ENCODE measurements at regions not wholly inside any gene's neighbourhood (a gene's known extent, or its start where the extent isn't known, plus 50 kb on each side); places are given as distances from the start of the nearest gene placed in this dataset.

DNA sequence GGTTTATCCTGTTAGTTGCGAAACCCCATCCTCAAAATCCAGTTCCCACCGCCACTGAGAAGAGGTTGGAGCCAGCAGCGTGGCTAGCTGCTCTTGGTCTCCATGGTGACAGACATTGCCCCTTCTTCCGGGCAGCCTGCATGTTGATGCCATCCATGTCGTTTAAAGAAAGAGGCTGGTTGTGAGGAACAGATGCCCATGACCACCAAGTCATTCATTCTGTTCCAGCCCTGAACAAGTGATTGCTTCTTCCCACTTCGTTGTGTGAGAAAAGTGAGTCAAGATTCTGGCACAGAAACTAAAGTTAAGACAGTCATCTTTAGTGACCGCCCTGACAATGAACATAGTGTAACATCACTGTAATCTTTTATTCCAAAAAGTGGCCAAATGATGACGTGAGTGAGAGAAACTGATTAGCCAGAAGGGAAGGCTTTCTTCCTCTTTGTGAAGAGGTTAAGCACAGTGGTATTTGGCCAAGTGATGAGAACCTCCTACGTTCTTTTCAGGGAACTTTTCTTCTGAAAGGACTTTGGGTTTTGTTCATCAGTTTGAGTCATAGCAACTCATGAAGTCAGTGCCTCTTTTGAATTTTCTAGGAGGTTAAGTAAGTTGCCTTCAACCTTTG, 272.5 kb downstream of the GALR1 start:
- TF ChIP-seq, protein P1, sequence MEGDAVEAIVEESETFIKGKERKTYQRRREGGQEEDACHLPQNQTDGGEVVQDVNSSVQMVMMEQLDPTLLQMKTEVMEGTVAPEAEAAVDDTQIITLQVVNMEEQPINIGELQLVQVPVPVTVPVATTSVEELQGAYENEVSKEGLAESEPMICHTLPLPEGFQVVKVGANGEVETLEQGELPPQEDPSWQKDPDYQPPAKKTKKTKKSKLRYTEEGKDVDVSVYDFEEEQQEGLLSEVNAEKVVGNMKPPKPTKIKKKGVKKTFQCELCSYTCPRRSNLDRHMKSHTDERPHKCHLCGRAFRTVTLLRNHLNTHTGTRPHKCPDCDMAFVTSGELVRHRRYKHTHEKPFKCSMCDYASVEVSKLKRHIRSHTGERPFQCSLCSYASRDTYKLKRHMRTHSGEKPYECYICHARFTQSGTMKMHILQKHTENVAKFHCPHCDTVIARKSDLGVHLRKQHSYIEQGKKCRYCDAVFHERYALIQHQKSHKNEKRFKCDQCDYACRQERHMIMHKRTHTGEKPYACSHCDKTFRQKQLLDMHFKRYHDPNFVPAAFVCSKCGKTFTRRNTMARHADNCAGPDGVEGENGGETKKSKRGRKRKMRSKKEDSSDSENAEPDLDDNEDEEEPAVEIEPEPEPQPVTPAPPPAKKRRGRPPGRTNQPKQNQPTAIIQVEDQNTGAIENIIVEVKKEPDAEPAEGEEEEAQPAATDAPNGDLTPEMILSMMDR (IDR thresholded peaks at IDR 0.05; ENCODE audit: low read depth, low read length), result no peak
- Histone ChIP-seq H3K36me3 (no peaks in the 10 kb centered on the region), H3K4me1 (no peaks in the 10 kb centered on the region), H3K27me3 (no peaks in the 10 kb centered on the region), H3K9me3 (no peaks in the 10 kb centered on the region), H3K4me3 (ENCODE audit: low read depth, low read length) (no peak overlapping the region)
- no peak for DNase-seq

DNA sequence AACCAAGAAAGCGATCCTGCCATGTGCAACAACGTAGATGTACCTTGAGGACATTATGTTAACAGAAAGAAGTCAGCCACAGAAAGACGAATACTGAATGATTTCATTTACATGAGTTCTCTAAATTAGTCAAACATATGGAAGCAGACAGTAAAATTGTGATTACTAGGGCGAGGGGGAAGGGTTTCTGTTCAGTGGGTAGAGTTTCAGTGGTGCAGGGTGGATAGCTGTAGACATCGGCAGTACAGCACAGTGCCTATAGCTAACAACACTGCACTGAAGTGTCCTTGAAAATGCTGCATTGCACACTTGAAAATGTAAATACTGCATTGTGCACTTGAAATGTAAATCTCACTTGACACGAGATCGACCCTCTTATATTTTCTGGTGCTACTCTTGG, 275.3 kb downstream of the GALR1 start:
- Histone ChIP-seq H3K4me1 (peaks cover 1% of the 10 kb centered on the region), H3K9me3 (no peaks in the 10 kb centered on the region), H3K27me3 (no peaks in the 10 kb centered on the region), H3K4me3 (ENCODE audit: low read depth, low read length) (no peak overlapping the region), H3K36me3 (no peaks in the 10 kb centered on the region)
- TF ChIP-seq, protein P1 (IDR thresholded peaks at IDR 0.05; ENCODE audit: low read depth, low read length), result no peak
- no peak for DNase-seq

DNA sequence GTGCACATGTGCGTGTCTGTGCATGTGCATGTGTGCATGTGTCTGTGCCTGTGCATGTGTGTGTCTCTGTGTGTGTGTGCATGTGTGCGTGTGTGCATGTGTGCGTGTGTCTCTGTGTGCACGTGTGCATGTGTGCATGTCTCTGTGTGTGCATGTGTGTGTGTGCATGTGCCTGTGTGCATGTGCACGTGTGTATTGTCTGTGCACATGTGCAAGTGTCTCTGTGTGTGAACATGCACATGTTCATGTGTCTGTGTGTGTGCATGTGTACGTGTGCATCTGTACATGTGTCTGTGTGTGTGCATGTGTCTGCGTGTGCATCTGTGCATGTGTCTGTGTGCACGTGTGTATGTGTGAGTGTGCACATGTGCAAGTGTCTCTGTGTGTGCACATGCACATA, 277.3 kb downstream of the GALR1 start:
- peaks cover 5% of the 10 kb centered on the region for H3K4me1 ChIP-seq
- TF ChIP-seq, protein P1 (IDR thresholded peaks at IDR 0.05; ENCODE audit: low read depth, low read length), result no peak
- no peak for DNase-seq
- no peaks in the 10 kb centered on the region for H3K9me3 ChIP-seq
- H3K4me3 ChIP-seq (ENCODE audit: low read depth, low read length), result no peak overlapping the region
- H3K36me3 ChIP-seq, result no peaks in the 10 kb centered on the region
- H3K27me3 ChIP-seq, result no peaks in the 10 kb centered on the region

DNA sequence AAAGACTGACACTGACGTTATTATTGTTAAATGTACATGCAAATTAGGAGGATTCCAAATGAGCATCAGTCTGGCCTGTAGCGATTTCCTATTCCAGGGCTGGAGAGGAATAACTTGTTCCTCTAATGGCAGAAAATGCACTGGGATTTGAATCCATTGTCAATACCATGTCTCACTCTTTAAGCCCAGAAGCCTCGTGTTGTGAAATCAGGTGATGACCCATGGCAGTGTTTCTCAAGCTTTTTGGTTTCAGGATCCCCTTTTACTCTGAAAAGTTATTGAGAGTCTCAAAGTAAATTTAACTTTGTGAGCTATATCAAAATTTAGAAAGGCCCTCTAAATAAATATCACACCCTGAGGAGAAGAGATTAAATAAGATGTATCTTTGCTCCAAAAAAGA, 279.2 kb downstream of the GALR1 start:
- DNase-seq, result no peak

DNA sequence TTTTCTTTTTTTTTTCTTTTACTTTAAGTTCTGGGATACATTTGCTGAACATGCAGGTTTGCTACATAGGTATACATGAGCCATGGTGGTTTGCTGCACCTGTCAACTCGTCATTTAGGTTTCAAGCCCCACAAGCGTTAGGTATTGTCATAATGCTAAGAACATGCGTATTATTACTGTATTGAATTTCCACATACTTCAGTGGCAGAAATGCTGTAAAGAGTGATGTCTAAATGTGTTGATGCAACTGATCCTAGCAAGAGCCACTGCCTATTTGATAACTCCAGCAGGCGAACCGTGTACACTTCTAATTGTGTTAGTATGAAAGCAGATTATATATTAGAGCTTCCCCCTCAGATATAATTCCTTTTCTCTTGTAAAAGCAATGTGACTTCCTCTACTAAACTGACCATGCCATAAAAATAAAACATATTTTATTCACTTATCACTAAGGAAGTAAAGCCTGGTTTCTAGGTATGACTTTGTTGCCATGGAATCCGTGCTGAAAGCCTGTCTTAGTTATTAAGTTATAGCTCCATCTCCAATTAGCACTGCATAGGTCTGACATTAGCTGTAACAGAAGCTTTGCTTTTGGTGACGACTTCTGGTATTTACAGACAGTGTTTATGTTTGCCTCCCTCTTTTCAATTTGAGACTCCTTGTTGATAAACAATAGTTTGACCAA, 280.0 kb downstream of the GALR1 start:
- H3K27me3 ChIP-seq, result no peaks in the 10 kb centered on the region
- peak; percentile 8 for DNase-seq
- TF ChIP-seq, protein P1 (IDR thresholded peaks at IDR 0.05; ENCODE audit: low read depth, low read length), result no peak
- peaks cover 5% of the 10 kb centered on the region for H3K4me1 ChIP-seq
- H3K9me3 ChIP-seq, result no peaks in the 10 kb centered on the region
- H3K36me3 ChIP-seq, result no peaks in the 10 kb centered on the region
- no peak overlapping the region for H3K4me3 ChIP-seq (ENCODE audit: low read depth, low read length)

More for the DNA sequence above, 279.2 kb downstream of the GALR1 start:
- no peaks in the 10 kb centered on the region for H3K9me3 ChIP-seq
- TF ChIP-seq, protein P1 (IDR thresholded peaks at IDR 0.05; ENCODE audit: low read depth, low read length), result no peak
- no peaks in the 10 kb centered on the region for H3K36me3 ChIP-seq
- no peaks in the 10 kb centered on the region for H3K27me3 ChIP-seq
- H3K4me3 ChIP-seq (ENCODE audit: low read depth, low read length), result no peak overlapping the region
- peaks cover 5% of the 10 kb centered on the region for H3K4me1 ChIP-seq

DNA sequence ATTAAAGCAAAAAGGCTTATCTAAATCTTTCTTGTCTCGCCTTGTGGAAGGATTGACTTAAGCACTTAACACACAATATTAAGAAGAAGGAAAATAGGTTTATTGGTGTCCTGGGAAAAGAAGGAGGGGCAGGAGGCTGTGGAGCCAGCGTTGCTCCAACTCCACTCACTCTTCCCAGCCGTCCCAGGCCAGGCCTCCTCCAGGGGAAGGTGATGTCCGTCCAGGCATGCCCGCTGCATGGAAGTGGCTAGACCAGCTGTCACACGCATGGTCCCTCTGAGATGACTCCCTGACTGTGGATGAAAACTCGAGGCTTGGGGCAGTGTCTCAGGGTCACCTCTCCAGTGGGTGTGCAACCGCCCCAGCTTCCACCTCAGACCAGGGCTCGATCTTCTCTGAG, 281.1 kb downstream of the GALR1 start:
- H3K4me1 ChIP-seq, result peaks cover 5% of the 10 kb centered on the region
- no peak for DNase-seq
- H3K9me3 ChIP-seq, result no peaks in the 10 kb centered on the region
- no peak overlapping the region for H3K4me3 ChIP-seq (ENCODE audit: low read depth, low read length)
- no peaks in the 10 kb centered on the region for H3K27me3 ChIP-seq
- no peaks in the 10 kb centered on the region for H3K36me3 ChIP-seq
- TF ChIP-seq, protein P1 (IDR thresholded peaks at IDR 0.05; ENCODE audit: low read depth, low read length), result no peak

All from BE2C (cell line).